H1 (cell line): ENCODE measurements at regions not wholly inside any gene's neighbourhood (a gene's known extent, or its start where the extent isn't known, plus 50 kb on each side); places are given as distances from the start of the nearest gene placed in this dataset.

ENCODE experiments used
- BCL11A ChIP-seq, 2 experiments: IDR thresholded peaks; one replicate each; pipeline ENCODE4 v1.6.1; 2011; ENCODE audit warnings: low read depth in 2 of 2, low read length in 2 of 2, mild to moderate bottlenecking in 2 of 2
- BRCA1 ChIP-seq: IDR thresholded peaks from 2 replicates; pipeline ENCODE4 v1.6.1; 2012; ENCODE audit warnings: low read depth, low read length, improper control_type of control experiment
- CREB1 ChIP-seq: IDR thresholded peaks from 2 replicates; pipeline ENCODE4 v1.6.1; 2012; ENCODE audit warnings: inconsistent platforms
- CTCF ChIP-seq, 3 experiments: IDR thresholded peaks; 1 replicate in 2 of 3; 2 replicates in 1 of 3; pipeline versions ENCODE4 v1.5.1 to v1.6.1; 2011; ENCODE audit warnings: low read length in 3 of 3, mild to moderate bottlenecking in 3 of 3, inconsistent platforms in 2 of 3, low read depth in 1 of 3, moderate library complexity in 1 of 3; ENCODE audit not compliant: insufficient read depth in 1 of 3; ENCODE audit errors: control extremely low read depth in 1 of 3
- EGR1 ChIP-seq: IDR thresholded peaks from 2 replicates; pipeline ENCODE4 v1.6.1; 2011; ENCODE audit warnings: low read depth, low read length, borderline replicate concordance
- EZH2 ChIP-seq: fragments of 200-600 bp; sonication (generic); IDR thresholded peaks from 2 replicates; pipeline ENCODE4 v1.7.1; 2012; ENCODE audit warnings: low read depth, mild to moderate bottlenecking, moderate library complexity, low read length, inconsistent platforms; ENCODE audit not compliant: severe bottlenecking
- NANOG ChIP-seq: IDR thresholded peaks from 2 replicates; pipeline ENCODE4 v1.6.1; 2011; ENCODE audit warnings: low read length, low read depth, mild to moderate bottlenecking, inconsistent platforms; ENCODE audit not compliant: insufficient read depth, poor library complexity, severe bottlenecking
- PHF8 ChIP-seq: fragments of 200-600 bp; sonication (generic); conservative IDR thresholded peaks from 2 replicates; pipeline ENCODE4 v1.7.1; 2012; ENCODE audit warnings: low read depth, mild to moderate bottlenecking, inconsistent platforms, low read length, moderate library complexity
- RFX5 ChIP-seq: IDR thresholded peaks from 2 replicates; pipeline ENCODE4 v1.6.1; 2011; ENCODE audit warnings: low read depth, low read length, improper control_type of control experiment, borderline replicate concordance
- SP2 ChIP-seq: IDR thresholded peaks from 2 replicates; pipeline ENCODE4 v1.6.1; 2012; ENCODE audit warnings: mild to moderate bottlenecking, low read length, inconsistent platforms

- TF ChIP-seq PHF8 (no peak), RFX5 (no peak), CTCF (IDR thresholded peaks at IDR 0.05; ENCODE audit: control extremely low read depth in 1 of 3, insufficient read depth in 1 of 3, low read depth in 1 of 3, low read length in 3 of 3) (peak in 2 of 3 experiments; percentile 67 to 83; a peak in 3 of 4 replicates), BCL11A (IDR thresholded peaks at IDR 0.05; ENCODE audit: low read depth in 2 of 2, low read length in 2 of 2) (no peak), CREB1 (0 out of 2 replicates have a peak, but pooled peaks have one; percentile 16), EZH2 (no peak), NANOG (no peak), BRCA1 (no peak), SP2 (no peak), EGR1 (no peak)
Measured at GRCh38 chr9:21709464-21710058, 92.9 kb upstream of the MTAP start.
